Activated CD8-positive, alpha-beta T cell treated with anti-CD3 and anti-CD28 coated beads, Interleukin-2, amount 10 ng/mL, durations not matched to agents 7 days and 5 days (primary cell): ENCODE measurements at regions not wholly inside any gene's neighbourhood (a gene's known extent, or its start where the extent isn't known, plus 50 kb on each side); places are given as distances from the start of the nearest gene placed in this dataset.

Source experiments
- ATAC-seq: fragments of 150-1000 bp; cut with Tn5 transposase; one replicate; pipeline ENCODE4 v1.10.0; 2021; ENCODE audit warnings: moderate library complexity
- CTCF ChIA-PET: fragments of 350-600 bp; sonication (Branson Sonifier 250); formaldehyde crosslinking; loops from one replicate; lab custom pipeline; 2021; ENCODE audit warnings: antibody characterized with exemption; lab: Charles Lee
- POLR2A ChIA-PET: fragments of 350-600 bp; sonication (Branson Sonifier 250); formaldehyde crosslinking; loops from one replicate; lab custom pipeline; 2021; ENCODE audit warnings: antibody characterized with exemption; lab: Charles Lee
- DNase-seq: peaks from one replicate; pipeline ENCODE4 v3.0.0-alpha.2; 2020
- H3K27ac Mint-ChIP-seq: one replicate; pipeline ENCODE4 v1.8.0; 2021; ENCODE audit warnings: mild to moderate bottlenecking, mixed read lengths
- H3K27me3 Mint-ChIP-seq: one replicate; pipeline ENCODE4 v1.8.0; 2021; ENCODE audit warnings: low read depth, mixed read lengths
- H3K36me3 Mint-ChIP-seq: one replicate; pipeline ENCODE4 v1.8.0; 2021; ENCODE audit warnings: low read depth, mixed read lengths
- H3K4me1 Mint-ChIP-seq: one replicate; pipeline ENCODE4 v1.8.0; 2021; ENCODE audit warnings: low read depth, mixed read lengths
- H3K4me3 Mint-ChIP-seq: one replicate; pipeline ENCODE4 v1.8.0; 2021; ENCODE audit warnings: mild to moderate bottlenecking, mixed read lengths
- H3K9me3 Mint-ChIP-seq: one replicate; pipeline ENCODE4 v1.8.0; 2022; ENCODE audit warnings: mixed read lengths; ENCODE audit not compliant: insufficient read depth

DNA sequence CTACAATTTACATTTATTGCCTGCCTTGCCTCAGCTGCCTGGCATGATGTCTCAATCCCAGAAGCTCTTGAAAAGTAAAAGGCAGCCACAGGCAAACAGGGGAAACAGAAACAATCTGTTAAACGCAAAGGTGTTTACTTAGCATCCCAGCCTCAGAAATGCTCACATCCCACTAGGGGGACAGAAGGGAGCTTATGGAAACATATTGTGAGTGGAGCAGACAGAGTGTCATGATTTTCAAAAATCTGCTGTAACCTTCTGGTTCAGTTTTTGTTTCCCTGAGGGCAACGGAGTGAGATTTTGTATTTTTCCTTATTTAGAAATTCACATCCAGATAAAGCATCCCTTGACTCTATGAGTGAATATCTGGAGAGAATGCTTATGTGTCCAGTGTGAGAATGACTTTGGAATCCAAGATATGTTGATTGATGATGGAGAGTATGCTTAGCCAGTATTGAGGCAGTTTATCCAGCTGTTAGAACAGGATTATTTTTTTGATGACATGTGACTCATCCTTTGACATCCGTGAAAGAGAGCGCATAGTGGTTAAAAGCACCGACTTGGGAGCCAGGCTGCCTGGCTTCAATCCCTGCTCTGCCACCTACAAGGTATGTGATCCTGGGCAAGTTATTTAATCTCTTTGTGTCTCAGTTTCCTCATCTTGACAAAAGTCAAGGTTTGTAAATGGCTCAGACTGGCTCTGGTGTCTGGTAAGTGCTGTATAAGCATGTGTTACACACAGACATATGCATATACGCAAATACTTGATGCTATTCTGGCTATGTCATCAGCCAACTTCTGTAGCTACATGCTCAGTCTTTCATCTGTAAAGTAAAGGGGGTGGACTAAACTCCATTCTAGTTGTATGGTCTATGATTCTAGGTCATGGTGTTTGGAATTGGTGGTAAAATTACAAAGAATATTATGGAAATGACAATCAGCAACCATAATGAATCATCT, 381.2 kb downstream of the RAPGEF2 start:
- CTCF ChIA-PET: no interaction called here
- Mint-ChIP-seq H3K27ac (no peak overlapping the region), H3K9me3 (no peaks in the 10 kb centered on the region), H3K27me3 (peaks cover 13% of the 10 kb centered on the region), H3K4me3 (no peak overlapping the region), H3K36me3 (no peaks in the 10 kb centered on the region), H3K4me1 (peaks cover 5% of the 10 kb centered on the region)
- POLR2A ChIA-PET: no interaction called here
- ATAC-seq (no peak), DNase-seq (no peak)

DNA sequence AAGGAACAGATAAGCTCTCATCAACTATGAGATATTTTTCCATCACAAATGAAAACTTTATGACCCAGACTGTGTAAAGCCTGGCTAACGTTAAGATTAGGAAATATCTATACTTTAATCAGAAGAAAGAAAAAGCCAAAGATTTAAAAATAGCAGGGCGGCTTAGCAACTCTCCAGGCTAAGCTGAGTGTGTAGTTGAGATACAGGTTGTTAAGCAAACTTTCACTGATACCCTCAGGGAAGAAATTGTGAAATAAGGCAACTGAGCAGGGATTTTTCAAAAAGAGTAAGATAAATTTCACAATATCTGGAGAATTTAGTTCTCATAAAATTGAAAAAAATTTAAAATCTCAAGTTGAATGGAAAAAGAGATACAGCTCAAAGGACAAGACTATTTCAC, 382.0 kb downstream of the RAPGEF2 start:
- Mint-ChIP-seq H3K4me1 (peaks cover 5% of the 10 kb centered on the region), H3K36me3 (no peaks in the 10 kb centered on the region), H3K27me3 (peaks cover 13% of the 10 kb centered on the region), H3K9me3 (no peaks in the 10 kb centered on the region), H3K27ac (no peak overlapping the region), H3K4me3 (no peak overlapping the region)
- POLR2A ChIA-PET: no interaction called here
- DNase-seq: no peak
- no peak for ATAC-seq
- CTCF ChIA-PET: no interaction called here

DNA sequence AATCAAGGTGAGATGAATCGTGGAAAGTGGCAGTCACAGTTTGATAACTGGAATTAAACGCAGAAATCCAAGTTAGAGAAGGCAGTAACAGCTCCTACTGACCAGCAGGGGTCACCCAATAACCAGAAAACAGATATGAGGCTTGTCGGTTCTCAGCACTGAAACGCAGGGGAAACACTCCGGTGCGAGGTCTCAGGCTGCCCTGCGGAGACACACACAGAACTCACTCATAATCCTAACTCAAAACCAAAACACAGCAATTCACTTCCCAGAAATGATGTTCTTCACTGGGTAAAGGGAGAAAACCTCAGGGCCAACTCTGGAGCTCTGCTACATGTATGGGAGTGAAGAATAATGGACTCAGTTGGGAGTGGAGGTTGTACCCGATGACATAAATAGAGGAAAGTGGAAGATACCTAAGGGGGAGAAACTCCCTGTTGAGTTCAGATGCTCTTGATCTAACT, 384.4 kb downstream of the RAPGEF2 start:
- ATAC-seq: peak; percentile 64
- H3K4me1 Mint-ChIP-seq: peaks cover 5% of the 10 kb centered on the region
- POLR2A ChIA-PET: interaction anchor here (0.7 kb wide), 1 partner anchor 58 kb away, joined by 3 read pairs; no protein-coding TSS in a partner anchor
- no peaks in the 10 kb centered on the region for H3K36me3 Mint-ChIP-seq
- H3K4me3 Mint-ChIP-seq: no peak overlapping the region
- CTCF ChIA-PET: interaction anchor here (0.8 to 1.4 kb wide), 4 partner anchors 9 to 210 kb away, joined by 3 to 8 read pairs (median 3); no protein-coding TSS in a partner anchor
- DNase-seq: peak; percentile 47
- peaks cover 11% of the 10 kb centered on the region for H3K27me3 Mint-ChIP-seq
- no peaks in the 10 kb centered on the region for H3K9me3 Mint-ChIP-seq
- H3K27ac Mint-ChIP-seq: no peak overlapping the region

DNA sequence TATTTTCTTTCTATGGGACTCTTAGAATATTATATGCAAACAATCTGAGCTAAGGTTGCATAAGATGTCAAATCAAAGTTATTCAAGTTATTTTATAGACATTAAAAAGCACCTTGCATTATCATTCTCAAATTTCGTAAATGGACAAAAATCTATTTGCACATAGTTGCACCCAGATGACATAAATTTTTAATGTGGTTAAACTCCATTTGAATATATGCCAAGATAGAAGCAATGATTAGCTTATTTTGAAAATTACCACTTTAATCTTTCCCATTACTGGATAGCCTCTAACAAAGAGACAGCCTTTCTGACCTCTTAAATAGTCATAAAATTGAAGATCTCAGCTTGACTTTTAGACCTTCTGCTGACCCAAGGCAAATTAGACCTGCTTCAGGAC, 386.8 kb downstream of the RAPGEF2 start:
- Mint-ChIP-seq H3K4me1 (no peaks in the 10 kb centered on the region), H3K9me3 (no peaks in the 10 kb centered on the region), H3K4me3 (no peak overlapping the region), H3K27ac (no peak overlapping the region), H3K36me3 (no peaks in the 10 kb centered on the region), H3K27me3 (peaks cover 2% of the 10 kb centered on the region)
- DNase-seq (no peak), ATAC-seq (no peak)
- CTCF ChIA-PET: no interaction called here
- POLR2A ChIA-PET: no interaction called here

DNA sequence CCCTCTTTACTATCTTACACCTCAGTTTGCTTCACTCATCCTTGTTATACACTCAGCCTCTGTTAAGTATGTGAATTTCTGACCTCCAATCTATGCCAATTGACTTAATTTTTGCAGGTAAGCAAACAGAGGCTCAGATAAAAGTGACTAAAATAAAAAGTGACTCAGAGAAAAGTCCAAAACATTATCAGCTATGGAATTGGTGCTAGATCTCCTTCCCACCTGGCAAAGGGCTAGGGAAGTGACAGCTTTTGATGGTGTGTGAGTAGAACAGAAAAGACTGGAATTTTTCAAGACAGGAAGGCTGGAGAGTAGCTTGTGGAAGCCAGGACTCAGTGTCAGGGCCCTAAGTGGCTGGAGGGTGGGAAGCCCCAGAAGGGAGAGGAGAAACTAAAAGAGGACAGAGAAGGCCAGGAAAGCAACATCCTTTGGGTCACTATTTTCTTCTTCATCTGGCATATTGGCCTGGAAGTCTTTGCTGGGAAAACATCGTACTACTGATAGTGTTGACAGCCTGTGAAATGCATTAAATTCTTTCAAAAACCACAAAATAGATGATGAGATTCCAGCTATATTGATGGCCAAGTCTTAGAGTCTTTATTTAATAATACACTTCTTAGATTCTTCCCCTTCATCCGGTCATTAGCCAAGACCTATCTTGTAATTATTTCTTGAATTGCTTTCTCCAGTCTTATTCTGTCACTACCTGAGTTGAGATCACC, 392.8 kb downstream of the RAPGEF2 start:
- no peak for ATAC-seq
- H3K9me3 Mint-ChIP-seq: no peaks in the 10 kb centered on the region
- CTCF ChIA-PET: interaction anchor here (2.0 kb wide), 1 partner anchor 8 kb away, joined by 8 read pairs; no protein-coding TSS in a partner anchor

DNA sequence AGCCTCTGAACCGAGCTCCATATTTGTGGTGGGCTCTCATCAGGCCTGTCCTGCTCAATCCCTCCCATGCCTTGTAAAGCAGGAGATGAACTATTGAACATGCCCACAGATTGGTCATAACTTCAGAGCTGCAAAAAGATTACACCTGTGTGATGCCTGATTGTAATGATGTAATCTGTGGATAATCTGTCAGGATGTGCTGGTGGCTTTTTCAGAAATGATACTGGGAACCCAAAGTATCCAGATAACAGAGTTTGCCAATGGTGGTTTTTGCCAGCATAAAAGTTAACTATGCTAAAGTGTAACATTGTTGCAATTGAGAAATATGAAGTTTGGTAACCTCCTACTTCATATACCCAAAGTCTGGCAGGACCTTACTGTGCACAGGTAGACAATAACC, 393.4 kb downstream of the RAPGEF2 start:
- Mint-ChIP-seq H3K9me3 (no peaks in the 10 kb centered on the region), H3K4me1 (no peaks in the 10 kb centered on the region), H3K27me3 (no peaks in the 10 kb centered on the region), H3K4me3 (no peak overlapping the region), H3K36me3 (no peaks in the 10 kb centered on the region), H3K27ac (no peak overlapping the region)
- ATAC-seq: no peak
- POLR2A ChIA-PET: no interaction called here
- CTCF ChIA-PET: interaction anchor here (2.0 kb wide), 1 partner anchor 9 kb away, joined by 8 read pairs; no protein-coding TSS in a partner anchor
- DNase-seq: no peak

More for the DNA sequence above, 392.8 kb downstream of the RAPGEF2 start:
- POLR2A ChIA-PET: no interaction called here
- DNase-seq: no peak
- Mint-ChIP-seq H3K36me3 (no peaks in the 10 kb centered on the region), H3K27me3 (no peaks in the 10 kb centered on the region), H3K4me3 (no peak overlapping the region), H3K4me1 (no peaks in the 10 kb centered on the region), H3K27ac (no peak overlapping the region)

DNA sequence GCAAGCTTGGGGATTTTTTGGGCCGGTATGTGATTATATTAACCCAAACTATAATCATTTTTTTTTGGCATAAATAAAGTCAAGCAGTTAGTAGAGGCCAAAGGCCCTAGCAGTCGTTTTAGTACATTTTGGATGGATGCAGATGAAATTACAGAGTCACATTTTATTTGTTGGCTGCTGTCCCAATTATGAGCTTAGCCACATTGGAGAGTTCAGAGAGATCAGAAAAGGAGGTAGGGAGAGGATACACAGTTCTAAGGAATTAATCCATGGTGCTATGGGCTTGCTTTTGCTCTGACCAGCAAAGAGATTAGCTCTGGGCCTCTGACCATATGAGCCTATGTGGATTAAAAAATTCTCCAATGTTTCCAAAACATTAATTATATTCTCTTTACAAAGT, 395.1 kb downstream of the RAPGEF2 start:
- ChIA-PET POLR2A (no interaction called here), CTCF (interaction anchor here (2.0 kb wide), 1 partner anchor 11 kb away, joined by 8 read pairs; no protein-coding TSS in a partner anchor)
- Mint-ChIP-seq H3K4me3 (no peak overlapping the region), H3K27ac (no peak overlapping the region), H3K9me3 (no peaks in the 10 kb centered on the region), H3K27me3 (no peaks in the 10 kb centered on the region), H3K36me3 (no peaks in the 10 kb centered on the region), H3K4me1 (no peaks in the 10 kb centered on the region)
- ATAC-seq (no peak), DNase-seq (no peak)

DNA sequence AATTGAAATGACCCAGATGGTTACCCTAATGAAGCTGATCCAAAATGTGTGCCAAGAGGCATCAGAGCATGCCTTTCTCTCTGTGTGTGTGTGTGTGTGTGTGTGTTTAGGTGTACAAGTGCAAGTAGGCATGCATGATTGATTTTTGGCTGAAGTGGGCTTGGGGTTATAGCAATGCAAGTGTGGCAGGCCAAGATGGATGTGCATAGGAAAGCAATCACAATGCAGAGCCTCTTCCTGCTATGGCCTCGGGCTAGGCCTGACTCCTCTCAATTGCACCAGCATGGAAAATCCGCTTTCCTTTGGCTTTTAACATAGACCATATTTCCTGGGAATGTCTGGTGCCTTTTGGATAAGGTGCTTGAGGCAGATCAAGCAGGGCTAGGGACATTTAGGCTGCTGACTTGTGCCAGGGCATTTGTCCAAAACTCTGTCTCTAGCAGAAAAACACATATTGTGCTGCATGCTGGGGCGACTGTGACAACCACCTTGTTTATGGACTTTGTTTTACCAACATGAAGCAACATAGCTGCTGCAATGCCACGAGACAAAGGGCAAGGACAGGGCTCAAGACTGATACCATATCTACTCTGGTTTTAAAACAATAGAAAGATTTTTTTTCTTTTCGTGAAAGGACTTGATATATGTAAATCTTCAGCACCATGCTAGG, 395.7 kb downstream of the RAPGEF2 start:
- H3K36me3 Mint-ChIP-seq: no peaks in the 10 kb centered on the region
- CTCF ChIA-PET: no interaction called here
- ATAC-seq: no peak
- H3K9me3 Mint-ChIP-seq: no peaks in the 10 kb centered on the region
- no peaks in the 10 kb centered on the region for H3K4me1 Mint-ChIP-seq
- no peaks in the 10 kb centered on the region for H3K27me3 Mint-ChIP-seq
- POLR2A ChIA-PET: no interaction called here
- H3K4me3 Mint-ChIP-seq: no peak overlapping the region
- no peak overlapping the region for H3K27ac Mint-ChIP-seq
- DNase-seq: no peak

DNA sequence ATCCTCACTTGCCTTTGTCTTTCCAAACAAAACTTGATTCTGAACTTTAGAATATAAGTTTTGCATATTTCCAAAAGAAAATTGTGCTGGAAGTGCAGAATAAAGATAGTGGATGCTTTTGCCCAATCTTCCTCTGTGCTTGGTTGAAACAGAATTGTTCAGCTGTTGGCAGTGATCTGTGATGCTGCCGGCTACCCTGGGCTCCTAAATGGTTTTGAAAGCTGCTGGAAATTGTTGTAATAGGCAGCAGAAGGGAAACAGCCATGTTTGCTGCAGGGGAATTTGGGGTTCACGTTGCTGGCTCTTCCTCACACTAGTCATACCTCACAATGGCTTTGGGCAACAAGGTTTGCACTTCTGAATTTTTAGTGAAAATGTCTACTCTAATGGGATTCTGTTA, 398.0 kb downstream of the RAPGEF2 start:
- Mint-ChIP-seq H3K4me3 (no peak overlapping the region), H3K27me3 (no peaks in the 10 kb centered on the region), H3K36me3 (no peaks in the 10 kb centered on the region), H3K4me1 (no peaks in the 10 kb centered on the region), H3K27ac (no peak overlapping the region), H3K9me3 (no peaks in the 10 kb centered on the region)
- ChIA-PET POLR2A (no interaction called here), CTCF (no interaction called here)
- DNase-seq (no peak), ATAC-seq (no peak)

DNA sequence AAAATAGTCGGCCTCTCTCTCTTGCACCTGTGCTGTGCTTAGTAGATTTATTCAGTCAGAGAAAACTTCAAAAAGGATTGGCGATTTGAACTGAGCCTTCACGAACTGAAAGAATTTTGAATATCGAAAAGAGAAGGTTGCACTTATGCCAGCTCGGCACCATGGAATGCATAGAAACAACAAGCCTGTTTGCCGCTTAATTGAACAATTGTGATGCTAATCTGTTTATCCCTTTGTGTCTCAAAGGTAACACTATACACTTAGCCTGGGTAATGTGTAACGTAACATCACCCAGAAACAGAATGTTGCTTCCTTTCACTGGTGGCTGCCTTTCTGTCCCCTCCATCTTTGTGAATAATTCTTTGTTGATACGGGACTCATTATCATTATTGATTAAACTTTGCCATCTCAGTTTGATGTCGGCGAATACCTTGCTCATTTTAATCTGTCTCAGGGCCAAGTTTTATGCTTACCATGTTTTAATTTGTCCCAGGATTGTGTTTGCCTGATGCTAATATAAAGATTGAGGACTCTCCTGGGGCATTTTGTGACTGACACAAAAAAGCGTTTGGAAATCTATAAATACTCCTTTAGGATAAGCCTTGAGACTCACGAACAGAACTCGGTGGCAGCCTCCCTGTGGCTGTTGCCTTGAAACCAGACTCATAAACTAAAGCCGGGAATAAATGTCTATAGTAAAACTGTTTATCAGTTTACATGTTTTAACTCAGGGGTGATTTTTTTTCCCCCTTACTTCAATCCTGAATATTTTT, 400.5 kb downstream of the RAPGEF2 start:
- Mint-ChIP-seq H3K27me3 (no peaks in the 10 kb centered on the region), H3K4me3 (no peak overlapping the region), H3K36me3 (no peaks in the 10 kb centered on the region), H3K9me3 (no peaks in the 10 kb centered on the region), H3K27ac (no peak overlapping the region), H3K4me1 (no peaks in the 10 kb centered on the region)
- no peak for DNase-seq
- ATAC-seq: no peak
- ChIA-PET CTCF (no interaction called here), POLR2A (no interaction called here)

DNA sequence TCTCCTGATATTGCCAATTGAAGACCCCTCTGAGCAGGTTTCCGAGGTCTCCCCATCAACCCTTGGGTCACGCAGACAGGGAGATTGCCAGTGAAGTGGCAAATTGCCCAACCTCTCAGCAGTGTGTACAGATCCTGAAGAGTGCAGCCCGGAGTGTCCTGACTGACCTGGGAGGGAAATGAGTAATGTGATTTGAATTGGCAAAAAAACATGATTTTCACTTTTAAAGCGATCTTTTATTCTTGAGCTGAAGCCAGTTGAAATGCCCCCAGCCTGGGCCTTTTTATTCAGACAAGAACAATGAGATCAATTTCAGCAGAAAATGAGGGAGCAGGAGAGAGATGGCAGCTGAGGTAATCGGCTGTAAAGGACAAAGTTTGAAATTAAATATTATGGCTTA, 401.8 kb downstream of the RAPGEF2 start:
- H3K27me3 Mint-ChIP-seq: no peaks in the 10 kb centered on the region
- no peaks in the 10 kb centered on the region for H3K9me3 Mint-ChIP-seq
- DNase-seq (no peak), ATAC-seq (no peak)
- POLR2A ChIA-PET: no interaction called here
- no peaks in the 10 kb centered on the region for H3K36me3 Mint-ChIP-seq
- CTCF ChIA-PET: no interaction called here
- H3K27ac Mint-ChIP-seq: no peak overlapping the region
- no peak overlapping the region for H3K4me3 Mint-ChIP-seq
- no peaks in the 10 kb centered on the region for H3K4me1 Mint-ChIP-seq
